NCI-H748 (cell line): ENCODE measurements at regions not wholly inside any gene's neighbourhood (a gene's known extent, or its start where the extent isn't known, plus 50 kb on each side); places are given as distances from the start of the nearest gene placed in this dataset.
"Not testable (repeated sequence)": the region's sequence is repeated elsewhere in the genome, so short reads cannot be mapped to it uniquely, and the experiment has no call there.

ENCODE experiments used
- DNase-seq: peaks from one replicate; lab custom pipeline; 2025; ENCODE audit not compliant: unreplicated experiment; lab: John Stamatoyannopoulos, UW

GRCh38 chrX:31014474-31014873, 57.4 kb downstream of the FTHL17 start:
- DNase-seq, result not testable (repeated sequence)

- DNase-seq, result no peak
These were observed 59.3 kb downstream of the FTHL17 start for GRCh38 chrX:31012509-31013025.

- DNase-seq, result no peak
These were observed 64.5 kb downstream of the FTHL17 start for GRCh38 chrX:31007321-31007720.

- DNase-seq, result no peak
These were observed 65.8 kb downstream of the FTHL17 start for GRCh38 chrX:31006027-31006426.

- no peak for DNase-seq
These were observed 74.4 kb downstream of the FTHL17 start for GRCh38 chrX:30997411-30997810.

GRCh38 chrX:30995705-30996104, 76.1 kb downstream of the FTHL17 start:
- no peak for DNase-seq

GRCh38 chrX:30995060-30995700, 76.7 kb downstream of the FTHL17 start:
- DNase-seq, result no peak

- not testable (repeated sequence) for DNase-seq
These were observed 77.8 kb downstream of the FTHL17 start for GRCh38 chrX:30994018-30994417.

- DNase-seq, result peak; percentile 71
These were observed 79.4 kb downstream of the FTHL17 start for GRCh38 chrX:30992381-30992904.

GRCh38 chrX:30990361-30990760, 81.5 kb downstream of the FTHL17 start:
- DNase-seq, result no peak

GRCh38 chrX:30982467-30982866, 89.4 kb downstream of the FTHL17 start:
- no peak for DNase-seq

- DNase-seq, result no peak
These were observed 89.9 kb downstream of the FTHL17 start for GRCh38 chrX:30981968-30982367.

GRCh38 chrX:30979271-30979670, 90.2 kb upstream of the TAB3 start:
- no peak for DNase-seq

GRCh38 chrX:30975467-30975866, 86.4 kb upstream of the TAB3 start:
- no peak for DNase-seq

GRCh38 chrX:30973784-30974427, 84.9 kb upstream of the TAB3 start:
- peak; percentile 7 for DNase-seq

GRCh38 chrX:30971774-30972603, 82.9 kb upstream of the TAB3 start:
- DNase-seq, result peak; percentile 59

GRCh38 chrX:30967516-30967915, 78.5 kb upstream of the TAB3 start:
- no peak for DNase-seq

GRCh38 chrX:30965767-30966166, 76.7 kb upstream of the TAB3 start:
- no peak for DNase-seq

- DNase-seq, result no peak
These were observed 72.5 kb upstream of the TAB3 start for GRCh38 chrX:30961387-30962174.

- no peak for DNase-seq
These were observed 68.7 kb upstream of the TAB3 start for GRCh38 chrX:30957753-30958152.

- no peak for DNase-seq
These were observed 66.6 kb upstream of the TAB3 start for GRCh38 chrX:30955687-30956086.
